ENCODE measurements at regions not wholly inside any gene's neighbourhood (a gene's known extent, or its start where the extent isn't known, plus 50 kb on each side); places are given as distances from the start of the nearest gene placed in this dataset.

GRCh38 chr5:141783005-141783946, 94.9 kb downstream of the PCDH1 start:
- TF ChIP-seq EP300 (IDR thresholded peaks at IDR 0.05; ENCODE audit: borderline replicate concordance) = no peak
- no peak for TF ChIP-seq REST (IDR thresholded peaks at IDR 0.05; ENCODE audit: low read depth)
- no peak for TF ChIP-seq MAX (IDR thresholded peaks at IDR 0.05)
- TF ChIP-seq FOXM1 (IDR thresholded peaks at IDR 0.05; ENCODE audit: borderline replicate concordance, low read depth) = no peak
- TF ChIP-seq, protein P1, sequence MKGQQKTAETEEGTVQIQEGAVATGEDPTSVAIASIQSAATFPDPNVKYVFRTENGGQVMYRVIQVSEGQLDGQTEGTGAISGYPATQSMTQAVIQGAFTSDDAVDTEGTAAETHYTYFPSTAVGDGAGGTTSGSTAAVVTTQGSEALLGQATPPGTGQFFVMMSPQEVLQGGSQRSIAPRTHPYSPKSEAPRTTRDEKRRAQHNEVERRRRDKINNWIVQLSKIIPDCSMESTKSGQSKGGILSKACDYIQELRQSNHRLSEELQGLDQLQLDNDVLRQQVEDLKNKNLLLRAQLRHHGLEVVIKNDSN (IDR thresholded peaks at IDR 0.05) = no peak
- no peak for TF ChIP-seq TAF1 (IDR thresholded peaks at IDR 0.05; ENCODE audit: low read depth)
- TF ChIP-seq EGR1 (IDR thresholded peaks at IDR 0.05) = no peak
- TF ChIP-seq YY1 (IDR thresholded peaks at IDR 0.05; ENCODE audit: low read depth) = no peak
- TF ChIP-seq CREB1 (IDR thresholded peaks at IDR 0.05; ENCODE audit: low read depth) = no peak
- no peak for TF ChIP-seq TEAD4 (IDR thresholded peaks at IDR 0.05)
- no peak for TF ChIP-seq ZBTB7A (IDR thresholded peaks at IDR 0.05; ENCODE audit: low read depth)
- no peak for TF ChIP-seq NFIC (IDR thresholded peaks at IDR 0.05)
- TF ChIP-seq RAD21 (IDR thresholded peaks at IDR 0.05; ENCODE audit: low read depth) = no peak
- TF ChIP-seq TCF12 (IDR thresholded peaks at IDR 0.05; ENCODE audit: low read depth) = no peak
- TF ChIP-seq CEBPB (IDR thresholded peaks at IDR 0.05) = no peak

DNA sequence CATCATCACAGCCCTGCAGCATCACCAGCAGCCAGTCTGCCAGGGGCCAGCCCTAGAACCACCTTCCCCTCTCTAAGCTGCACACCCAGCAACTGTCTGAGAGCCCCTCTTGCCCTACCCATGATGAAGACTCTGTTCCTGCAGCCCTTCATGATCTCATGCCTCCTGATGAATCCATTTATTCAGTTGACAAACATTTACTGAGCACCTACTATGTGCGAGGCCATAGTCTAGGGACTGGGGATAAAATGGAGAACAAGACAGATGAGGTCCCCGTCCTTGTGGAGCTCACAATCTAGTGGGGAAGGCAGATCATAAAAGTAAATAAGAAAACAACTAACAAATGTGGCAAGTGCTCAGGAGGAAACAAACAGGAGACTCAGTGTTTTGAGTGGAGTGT, 96.3 kb downstream of the PCDH1 start:
- no peak for TF ChIP-seq CREB1 (IDR thresholded peaks at IDR 0.05; ENCODE audit: low read depth)
- TF ChIP-seq MAX (IDR thresholded peaks at IDR 0.05) = no peak
- TF ChIP-seq ZBTB7A (IDR thresholded peaks at IDR 0.05; ENCODE audit: low read depth) = no peak
- TF ChIP-seq REST (IDR thresholded peaks at IDR 0.05; ENCODE audit: low read depth) = no peak

DNA sequence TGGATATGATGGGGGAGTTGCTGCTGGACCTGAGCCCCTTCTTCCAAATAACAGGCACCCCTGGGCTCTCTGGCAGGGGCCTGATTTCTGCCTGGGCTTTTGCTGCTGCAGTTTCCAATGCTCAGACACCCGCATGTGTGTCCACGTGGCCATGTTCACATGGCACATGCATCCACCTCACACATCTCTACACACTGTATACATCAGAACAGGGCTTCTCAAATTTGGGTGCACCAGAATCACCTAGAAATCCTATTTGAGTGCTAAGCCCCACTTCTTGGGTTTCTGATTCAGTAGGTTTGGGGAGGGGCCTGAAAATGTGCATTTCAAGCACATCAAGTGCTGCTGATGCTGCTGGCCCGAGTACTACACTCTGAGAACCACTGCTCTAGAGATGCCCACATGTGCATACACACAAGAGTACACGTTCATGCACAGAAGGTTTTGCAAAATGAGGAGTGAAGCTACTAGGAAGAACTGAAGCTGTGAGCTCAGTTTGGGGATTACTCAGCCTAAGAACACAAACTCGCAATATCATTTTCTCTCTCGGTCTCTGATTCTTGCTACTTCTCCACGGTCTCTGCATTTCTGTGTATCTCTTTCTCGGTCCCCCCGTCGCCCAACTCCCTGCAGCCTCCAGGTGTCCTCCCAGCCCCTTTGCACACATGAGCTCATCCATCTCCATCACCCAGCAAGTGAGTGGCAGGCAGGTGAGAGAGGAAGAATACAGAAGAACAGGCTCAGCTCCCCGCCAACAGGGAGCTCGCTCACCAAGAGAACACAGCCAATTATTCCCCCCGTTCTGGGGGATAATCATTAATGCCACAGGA, 97.0 kb downstream of the PCDH1 start:
- TF ChIP-seq TAF1 (IDR thresholded peaks at IDR 0.05; ENCODE audit: low read depth) (no peak), REST (IDR thresholded peaks at IDR 0.05; ENCODE audit: low read depth) (no peak)

DNA sequence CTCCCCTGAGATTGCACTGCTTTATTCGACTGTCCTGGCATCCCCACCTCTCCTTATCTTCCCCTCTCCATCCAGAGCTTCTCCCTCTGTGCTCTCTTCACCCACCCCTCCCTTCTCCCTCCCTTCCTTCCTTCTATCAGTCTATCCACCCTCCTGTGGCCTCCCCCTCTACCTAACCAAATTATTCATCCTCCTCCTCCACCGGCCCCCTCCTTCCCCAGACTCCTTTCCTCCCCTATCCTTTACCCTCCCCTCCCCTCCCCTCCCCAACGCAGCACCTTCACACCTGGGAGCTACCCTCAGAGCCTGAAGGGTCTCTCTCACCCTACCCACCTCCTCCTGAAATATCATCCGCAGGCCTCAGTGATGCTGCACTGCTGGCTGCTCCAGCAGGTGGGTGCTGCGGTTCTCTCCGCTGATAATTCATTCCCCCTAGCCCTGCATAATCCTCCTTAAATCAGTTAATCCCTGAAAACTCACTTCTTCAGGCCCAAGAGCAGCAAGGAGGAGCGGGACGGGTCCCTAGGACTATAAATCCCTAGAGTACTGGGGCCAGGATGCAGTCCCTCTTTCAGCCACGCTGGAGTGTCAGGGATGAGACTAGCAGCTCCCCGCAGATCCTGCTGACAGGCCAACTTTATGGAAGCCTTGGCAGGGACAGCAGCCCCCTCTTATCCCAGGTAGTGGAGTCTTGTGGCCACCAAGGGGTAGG, 97.8 kb downstream of the PCDH1 start:
- no peak for TF ChIP-seq TAF1 (IDR thresholded peaks at IDR 0.05; ENCODE audit: low read depth)
- no peak for TF ChIP-seq FOXM1 (IDR thresholded peaks at IDR 0.05; ENCODE audit: borderline replicate concordance, low read depth)
- TF ChIP-seq, protein P1 (IDR thresholded peaks at IDR 0.05) = no peak
- TF ChIP-seq CEBPB (IDR thresholded peaks at IDR 0.05) = no peak
- TF ChIP-seq MAX (IDR thresholded peaks at IDR 0.05) = no peak
- no peak for TF ChIP-seq YY1 (IDR thresholded peaks at IDR 0.05; ENCODE audit: low read depth)
- TF ChIP-seq TCF12 (IDR thresholded peaks at IDR 0.05; ENCODE audit: low read depth) = no peak
- TF ChIP-seq TEAD4 (IDR thresholded peaks at IDR 0.05) = no peak
- no peak for TF ChIP-seq EGR1 (IDR thresholded peaks at IDR 0.05)
- no peak for TF ChIP-seq RAD21 (IDR thresholded peaks at IDR 0.05; ENCODE audit: low read depth)
- TF ChIP-seq EP300 (IDR thresholded peaks at IDR 0.05; ENCODE audit: borderline replicate concordance) = no peak
- TF ChIP-seq REST (IDR thresholded peaks at IDR 0.05; ENCODE audit: low read depth) = no peak
- no peak for TF ChIP-seq CREB1 (IDR thresholded peaks at IDR 0.05; ENCODE audit: low read depth)
- TF ChIP-seq NFIC (IDR thresholded peaks at IDR 0.05) = no peak
- no peak for TF ChIP-seq ZBTB7A (IDR thresholded peaks at IDR 0.05; ENCODE audit: low read depth)

Data from Ishikawa (cell line).